ENCODE measurements at regions not wholly inside any gene's neighbourhood (a gene's known extent, or its start where the extent isn't known, plus 50 kb on each side); places are given as distances from the start of the nearest gene placed in this dataset.

GRCh38 chr5:2223303-2223702 is 340.6 kb upstream of the IRX4 start:
- TF ChIP-seq CTCF (IDR thresholded peaks at IDR 0.05): no peak
- no peak for TF ChIP-seq POLR2A (IDR thresholded peaks at IDR 0.05)

Data from ovary (tissue), 3 donors.